ENCODE measurements at regions not wholly inside any gene's neighbourhood (a gene's known extent, or its start where the extent isn't known, plus 50 kb on each side); places are given as distances from the start of the nearest gene placed in this dataset.
A peak's percentile ranks its signal among the peaks of the same experiment; 100 is the strongest.
"Not testable (repeated sequence)": the region's sequence is repeated elsewhere in the genome, so short reads cannot be mapped to it uniquely, and the experiment has no call there.

- peak; percentile 59 for DNase-seq
Measured at GRCh38 chr9:129544761-129545160, 76.1 kb downstream of the C9orf50 start.

GRCh38 chr9:129542741-129543140 is 78.2 kb downstream of the C9orf50 start:
- no peak for DNase-seq

- no peak for DNase-seq
Measured at GRCh38 chr9:129541270-129541669, 79.6 kb downstream of the C9orf50 start.

- DNase-seq = no peak
Measured at GRCh38 chr9:129539446-129539845, 81.5 kb downstream of the C9orf50 start.

- DNase-seq = not testable (repeated sequence)
Measured at GRCh38 chr9:129531860-129532402, 89.0 kb downstream of the C9orf50 start.

GRCh38 chr9:129527955-129528354 is 92.9 kb downstream of the C9orf50 start:
- DNase-seq = not testable (repeated sequence)

GRCh38 chr9:129525656-129526196 is 95.2 kb downstream of the C9orf50 start:
- DNase-seq = no peak

- no peak for DNase-seq
Measured at GRCh38 chr9:129524582-129525270, 96.2 kb downstream of the C9orf50 start.

GRCh38 chr9:129523943-129524581 is 96.8 kb downstream of the C9orf50 start:
- no peak for DNase-seq

GRCh38 chr9:129522351-129522750 is 98.5 kb downstream of the C9orf50 start:
- no peak for DNase-seq

GRCh38 chr9:129520082-129520481 is 100.8 kb downstream of the C9orf50 start:
- no peak for DNase-seq

GRCh38 chr9:129518074-129518473 is 102.8 kb downstream of the C9orf50 start:
- DNase-seq = no peak

- no peak for DNase-seq
Measured at GRCh38 chr9:129517006-129517405, 103.9 kb downstream of the C9orf50 start.

- DNase-seq = no peak
Measured at GRCh38 chr9:129514891-129515290, 106.0 kb downstream of the C9orf50 start.

- no peak for DNase-seq
Measured at GRCh38 chr9:129514497-129514867, 106.4 kb downstream of the C9orf50 start.

GRCh38 chr9:129513856-129514496 is 106.9 kb downstream of the C9orf50 start:
- DNase-seq = no peak

GRCh38 chr9:129513282-129513681 is 107.6 kb downstream of the C9orf50 start:
- no peak for DNase-seq

- no peak for DNase-seq
Measured at GRCh38 chr9:129511285-129511900, 109.5 kb downstream of the C9orf50 start.

GRCh38 chr9:129509533-129509928 is 111.4 kb downstream of the C9orf50 start:
- DNase-seq = peak; percentile 83

- DNase-seq = no peak
Measured at GRCh38 chr9:129507805-129508204, 113.1 kb downstream of the C9orf50 start.

- DNase-seq = peak; percentile 36
Measured at GRCh38 chr9:129506892-129507291, 114.0 kb downstream of the C9orf50 start.

- DNase-seq = no peak
Measured at GRCh38 chr9:129506041-129506440, 114.9 kb downstream of the C9orf50 start.

GRCh38 chr9:129505270-129505902 is 115.5 kb downstream of the C9orf50 start:
- DNase-seq = no peak

Measured in EL (cell line).